ENCODE measurements at regions not wholly inside any gene's neighbourhood (a gene's known extent, or its start where the extent isn't known, plus 50 kb on each side); places are given as distances from the start of the nearest gene placed in this dataset.

- DNase-seq (no peak), ATAC-seq (ENCODE audit: low read depth) (no peak)
- Histone ChIP-seq H2BK120ac (ENCODE audit: low read depth, low read length) (no peak overlapping the region), H2BK20ac (ENCODE audit: low read depth, low read length) (no peak overlapping the region), H3K27me3 (ENCODE audit: control insufficient read depth, insufficient read depth, low read length) (no peaks in the 10 kb centered on the region), H3K18ac (ENCODE audit: low read depth, low read length) (no peak overlapping the region), H4K91ac (ENCODE audit: insufficient read depth, low read depth, low read length) (no peak overlapping the region), H3K36me3 (ENCODE audit: control insufficient read depth, insufficient read depth, low read length) (no peaks in the 10 kb centered on the region), H3K9me3 (ENCODE audit: control insufficient read depth, insufficient read depth, low read length) (peaks cover 2% of the 10 kb centered on the region; the same call in 1 of the 2 replicates), H3K14ac (replicated peaks; ENCODE audit: low read depth, low read length) (no peak overlapping the region), H3K23ac (ENCODE audit: low read depth, low read length) (no peak overlapping the region), H3K79me1 (ENCODE audit: low read depth in 1 of 2, low read length in 2 of 2) (no peaks in the 10 kb centered on the region), H2AK5ac (ENCODE audit: low read depth, low read length) (no peak overlapping the region), H4K5ac (ENCODE audit: low read depth, low read length) (no peak overlapping the region), H3K56ac (ENCODE audit: extremely low read depth, insufficient read depth, low read length) (no peak overlapping the region), H3K4me1 (ENCODE audit: control insufficient read depth, insufficient read depth, low read length) (no peaks in the 10 kb centered on the region), H2BK15ac (ENCODE audit: low read depth, low read length) (no peak overlapping the region), H3K9me1 (ENCODE audit: insufficient read depth, low read length) (no peaks in the 10 kb centered on the region), H3K9ac (ENCODE audit: low read depth, low read length) (no peak overlapping the region), H2AK9ac (replicated peaks; ENCODE audit: low read depth, low read length, poor library complexity) (no peak overlapping the region), H3K4me3 (ENCODE audit: insufficient read depth, low read depth, low read length) (no peak overlapping the region), H3K4ac (ENCODE audit: low read depth, low read length) (no peak overlapping the region), H3K27ac (ENCODE audit: insufficient read depth, low read length) (no peak overlapping the region), H4K8ac (ENCODE audit: low read depth in 2 of 2, low read length in 2 of 2) (no peak overlapping the region), H2AFZ (replicated peaks; ENCODE audit: low read length, poor library complexity) (no peak overlapping the region), H3K4me2 (ENCODE audit: low read depth, low read length) (no peak overlapping the region), H2BK5ac (ENCODE audit: low read depth, low read length, poor library complexity, severe bottlenecking) (no peak overlapping the region), H4K20me1 (ENCODE audit: insufficient read depth, low read length) (no peaks in the 10 kb centered on the region)
- intact Hi-C loops (cut with micrococcal nuclease) (no loop called here), in situ Hi-C loops (cut with MboI; ENCODE audit: low sequenced_read_pairs) (no loop called here), dilution Hi-C loops (cut with HindIII; ENCODE audit: low sequenced_read_pairs, unreplicated experiment) (no loop called here)
- BruUV-seq (replicated peaks) = no TSS peak
- no CpG with 5 or more reads among the region's 1 CpG for WGBS, 2 experiments (ENCODE audit: extremely low coverage in 2 of 2, insufficient read length in 1 of 2)
- POLR2A ChIA-PET (ENCODE audit: unreplicated experiment) = no interaction called here
- CTCF ChIA-PET = no interaction called here
- TF ChIP-seq CHD1 (IDR thresholded peaks at IDR 0.05; ENCODE audit: low read depth, low read length) (no peak), RCOR1 (IDR thresholded peaks at IDR 0.05; ENCODE audit: insufficient replicate concordance, low read length) (no peak), CEBPB (IDR thresholded peaks at IDR 0.05; ENCODE audit: low read depth, low read length) (no peak), RAD21 (IDR thresholded peaks at IDR 0.05; ENCODE audit: low read length) (no peak), CTCF (conservative IDR thresholded peaks at IDR 0.05; ENCODE audit: low read depth, low read length) (no peak), MAZ (IDR thresholded peaks at IDR 0.05; ENCODE audit: borderline replicate concordance, low read depth, low read length) (no peak), MAFK (IDR thresholded peaks at IDR 0.05; ENCODE audit: low read depth, low read length) (no peak), BHLHE40 (IDR thresholded peaks at IDR 0.05; ENCODE audit: low read depth, low read length) (no peak), ELK1 (IDR thresholded peaks at IDR 0.05; ENCODE audit: borderline replicate concordance, low read depth, low read length) (no peak)
Observed at GRCh38 chr6:164660781-164661180, 648.6 kb downstream of the C6orf118 start.

Measured in IMR-90 (cell line).